ENCODE measurements at regions not wholly inside any gene's neighbourhood (a gene's known extent, or its start where the extent isn't known, plus 50 kb on each side); places are given as distances from the start of the nearest gene placed in this dataset.

GRCh38 chr1:29646161-29646775, 409.9 kb downstream of the PTPRU start:
- no peaks in the 10 kb centered on the region for H3K9me3 ChIP-seq (replicated peaks; ENCODE audit: control insufficient read depth, insufficient read depth, low read length)
- RAD21 ChIA-PET (ENCODE audit: unreplicated experiment) = no interaction called here
- WGBS (ENCODE audit: insufficient coverage, insufficient replicate concordance, low lambda C conversion rate, missing lambda C conversion rate) = 7% methylated on average over 7 of the region's 7 CpGs
- H3K27me3 ChIP-seq (replicated peaks in 1 of 2; ENCODE audit: control insufficient read depth in 2 of 2, insufficient read depth in 2 of 2, low read length in 1 of 2) = no peaks in the 10 kb centered on the region
- H3K4me3 ChIP-seq = no peak overlapping the region
- H3K9ac ChIP-seq (ENCODE audit: control insufficient read depth, insufficient read depth, low read length) = no peak overlapping the region
- BruUV-seq (replicated peaks) = no TSS peak
- no peak for DNase-seq (ENCODE audit: low read depth, low spot score)
- no peaks in the 10 kb centered on the region for H3K4me1 ChIP-seq (ENCODE audit: control insufficient read depth, insufficient read depth, low read length)
- no peak for FAIRE-seq
- ATAC-seq = no peak
- SMC1A ChIA-PET (ENCODE audit: uncharacterized antibody, unreplicated experiment) = no interaction called here
- no peaks in the 10 kb centered on the region for H4K20me1 ChIP-seq (ENCODE audit: control insufficient read depth, insufficient read depth)
- H3K36me3 ChIP-seq (ENCODE audit: control insufficient read depth in 2 of 2, insufficient read depth in 2 of 2, low read length in 1 of 2) = no peaks in the 10 kb centered on the region
- no peak overlapping the region for H3K27ac ChIP-seq (ENCODE audit: control insufficient read depth, insufficient read depth)
- CTCF ChIA-PET = no interaction called here
- intact Hi-C loops (cut with micrococcal nuclease; ENCODE audit: unreplicated experiment) (no loop called here), in situ Hi-C loops (cut with MboI) (no loop called here)
- no peak overlapping the region for H3K4me2 ChIP-seq (ENCODE audit: control insufficient read depth, insufficient read depth)
- TF ChIP-seq CBX5 (IDR thresholded peaks at IDR 0.05; ENCODE audit: low read depth) = no peak
- TF ChIP-seq BRCA1 (IDR thresholded peaks at IDR 0.05; ENCODE audit: low read depth, low read length) = no peak
- no peak for TF ChIP-seq HSF1 (IDR thresholded peaks at IDR 0.05; ENCODE audit: low read depth, low read length)
- no peak for TF ChIP-seq ZNF384 (IDR thresholded peaks at IDR 0.05; ENCODE audit: borderline replicate concordance, low read depth, low read length)
- TF ChIP-seq SUPT20H (IDR thresholded peaks at IDR 0.05; ENCODE audit: borderline replicate concordance, control insufficient read depth, low read depth, low read length) = no peak
- no peak for TF ChIP-seq MXI1 (IDR thresholded peaks at IDR 0.05; ENCODE audit: low read depth, low read length)
- no peak for TF ChIP-seq DPF2 (IDR thresholded peaks at IDR 0.05)
- TF ChIP-seq LARP7 (IDR thresholded peaks at IDR 0.05) = no peak
- no peak for TF ChIP-seq FOXK2 (IDR thresholded peaks at IDR 0.05)
- TF ChIP-seq TCF7 (IDR thresholded peaks at IDR 0.05; ENCODE audit: borderline replicate concordance) = no peak
- no peak for TF ChIP-seq RELA (IDR thresholded peaks at IDR 0.05; ENCODE audit: borderline replicate concordance, partially characterized antibody)
- TF ChIP-seq HDAC6 (IDR thresholded peaks at IDR 0.05; ENCODE audit: unreplicated experiment) = no peak
- no peak for TF ChIP-seq SREBF2 (IDR thresholded peaks at IDR 0.05; ENCODE audit: low read length)
- TF ChIP-seq NFXL1 (IDR thresholded peaks at IDR 0.05; ENCODE audit: borderline replicate concordance) = no peak
- TF ChIP-seq SMAD1 (IDR thresholded peaks at IDR 0.05; ENCODE audit: low read depth, partially characterized antibody) = no peak
- TF ChIP-seq SUZ12 (IDR thresholded peaks at IDR 0.05; ENCODE audit: unreplicated experiment) = no peak
- TF ChIP-seq MAX (IDR thresholded peaks at IDR 0.05; ENCODE audit: low read depth, low read length) = no peak
- no peak for TF ChIP-seq STAT1 (conservative IDR thresholded peaks at IDR 0.05)
- no peak for TF ChIP-seq BCL11A (IDR thresholded peaks at IDR 0.05; ENCODE audit: low read depth, low read length)
- no peaks in the 10 kb centered on the region for H3K79me2 ChIP-seq (ENCODE audit: control insufficient read depth, insufficient read depth, low read length)
- no peak overlapping the region for H2AFZ ChIP-seq (ENCODE audit: control insufficient read depth, low read depth, low read length)
- POLR2A ChIA-PET = no interaction called here
